Caco-2 (cell line): ENCODE measurements at regions not wholly inside any gene's neighbourhood (a gene's known extent, or its start where the extent isn't known, plus 50 kb on each side); places are given as distances from the start of the nearest gene placed in this dataset.

Experiments used
- BruUV-seq: library from RNA; stranded (reverse); fragments of 400-500 nt; replicated peaks from 2 replicates; lab custom pipeline; 2021; lab: Mats Ljungman, UMichigan
- CTCF ChIA-PET: fragments of 300-600 bp; sonication (Branson Sonifier 250); formaldehyde crosslinking; loops from one replicate; lab custom pipeline; 2022; ENCODE audit warnings: antibody characterized with exemption; lab: Charles Lee
- POLR2A ChIA-PET: fragments of 300-600 bp; sonication (Branson Sonifier 250); formaldehyde crosslinking; loops from one replicate; lab custom pipeline; 2022; ENCODE audit warnings: antibody characterized with exemption; lab: Charles Lee
- DNase-seq, 2 experiments: peaks; one replicate each; pipeline versions ENCODE4 v3.0.0 to v3.0.0-alpha.2; 2020 to 2022
- H3K27me3 ChIP-seq: replicated peaks from 2 replicates; pipeline ENCODE4 v1.6.0; 2011; ENCODE audit warnings: low read length; ENCODE audit not compliant: control insufficient read depth, insufficient read depth
- H3K36me3 ChIP-seq: 2 replicates; pipeline ENCODE4 v1.5.1; 2011; ENCODE audit warnings: low read length; ENCODE audit not compliant: control insufficient read depth, insufficient read depth
- H3K4me1 ChIP-seq: fragments of 250-450 bp; sonication (Bioruptor Pico); 2 replicates; pipeline ENCODE4 v1.5.1; 2020; ENCODE audit warnings: mild to moderate bottlenecking
- H3K4me3 ChIP-seq: 2 replicates; pipeline ENCODE4 v1.5.1; 2011; ENCODE audit warnings: low read depth, mild to moderate bottlenecking, control low read depth, low read length
- H3K9me3 ChIP-seq: fragments of 250-450 bp; sonication (Bioruptor Pico); 2 replicates; pipeline ENCODE4 v1.5.1; 2020; ENCODE audit warnings: mild to moderate bottlenecking, moderate library complexity
- H3K27ac Mint-ChIP-seq: one replicate; pipeline ENCODE4 v1.8.0; 2022; ENCODE audit warnings: mixed read lengths; ENCODE audit not compliant: unreplicated experiment
- H3K27me3 Mint-ChIP-seq: one replicate; pipeline ENCODE4 v1.8.0; 2022; ENCODE audit warnings: mixed read lengths; ENCODE audit not compliant: insufficient read depth, unreplicated experiment
- H3K36me3 Mint-ChIP-seq: one replicate; pipeline ENCODE4 v1.8.0; 2022; ENCODE audit warnings: mild to moderate bottlenecking, mixed read lengths; ENCODE audit not compliant: insufficient read depth, unreplicated experiment
- H3K4me1 Mint-ChIP-seq: one replicate; pipeline ENCODE4 v1.8.0; 2022; ENCODE audit warnings: low read depth, mixed read lengths; ENCODE audit not compliant: unreplicated experiment
- H3K4me3 Mint-ChIP-seq: one replicate; pipeline ENCODE4 v1.8.0; 2022; ENCODE audit warnings: mild to moderate bottlenecking, moderate library complexity, mixed read lengths; ENCODE audit not compliant: unreplicated experiment
- H3K9me3 Mint-ChIP-seq: one replicate; pipeline ENCODE4 v1.8.0; 2022; ENCODE audit warnings: mixed read lengths; ENCODE audit not compliant: unreplicated experiment
- intact Hi-C: fragments of 100-400 bp; cut with micrococcal nuclease; formaldehyde crosslinking; loops from one replicate; pipeline ENCODE4 v1.10.0; 2022; ENCODE audit not compliant: unreplicated experiment
- TF ChIP-seq, protein P1 (sequence below), 2 experiments: fragments of 200-600 bp in 1 of 2; IDR thresholded peaks; 1 replicate in 1 of 2; 2 replicates in 1 of 2; pipeline versions ENCODE4 v1.5.1 to v1.8.0; 2011 to 2022; ENCODE audit warnings: antibody characterized with exemption in 1 of 2, control low read depth in 1 of 2, inconsistent platforms in 1 of 2, low read depth in 1 of 2, low read length in 1 of 2, mild to moderate bottlenecking in 1 of 2, moderate library complexity in 1 of 2; ENCODE audit not compliant: insufficient read depth in 1 of 2, severe bottlenecking in 1 of 2, unreplicated experiment in 1 of 2

DNA sequence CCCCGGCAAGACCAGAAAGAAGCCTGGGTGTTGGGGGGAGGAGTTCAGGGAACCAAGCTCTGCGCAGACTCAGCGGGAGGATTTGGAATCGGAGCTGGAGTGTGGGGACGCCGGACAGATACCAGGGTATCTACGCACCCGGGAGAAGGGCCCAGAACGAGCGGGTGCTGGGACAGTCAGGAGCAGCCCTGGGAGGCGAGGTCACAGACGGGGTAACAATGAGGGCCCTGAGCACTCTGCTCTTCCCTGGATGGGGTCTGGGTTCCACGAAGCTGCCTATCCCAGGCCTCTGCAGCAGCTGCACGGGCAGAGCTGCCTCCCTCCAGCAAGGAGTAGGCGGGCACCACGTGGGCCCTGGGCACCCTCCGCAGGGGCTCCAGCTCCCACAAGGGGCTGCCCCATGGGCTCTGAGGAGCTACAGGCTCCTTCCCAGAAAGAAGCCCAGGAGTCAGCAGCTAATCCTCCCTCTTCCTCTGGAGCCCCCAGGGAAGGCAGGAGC lies 197.2 kb downstream of the BRD1 start:
- ChIA-PET POLR2A (no interaction called here), CTCF (interaction anchor here (0.6 kb wide), 1 partner anchor 194 kb away, joined by 4 read pairs; no protein-coding TSS in a partner anchor)
- Mint-ChIP-seq H3K27me3 (peaks cover 11% of the 10 kb centered on the region), H3K9me3 (no peaks in the 10 kb centered on the region), H3K36me3 (no peaks in the 10 kb centered on the region), H3K4me3 (no peak overlapping the region), H3K27ac (no peak overlapping the region), H3K4me1 (no peaks in the 10 kb centered on the region)
- Histone ChIP-seq H3K36me3 (no peaks in the 10 kb centered on the region), H3K4me3 (no peak overlapping the region), H3K27me3 (no peaks in the 10 kb centered on the region), H3K4me1 (no peaks in the 10 kb centered on the region), H3K9me3 (no peaks in the 10 kb centered on the region)
- BruUV-seq: no TSS peak
- intact Hi-C loops: no loop called here
- no peak for DNase-seq
- TF ChIP-seq, protein P1, sequence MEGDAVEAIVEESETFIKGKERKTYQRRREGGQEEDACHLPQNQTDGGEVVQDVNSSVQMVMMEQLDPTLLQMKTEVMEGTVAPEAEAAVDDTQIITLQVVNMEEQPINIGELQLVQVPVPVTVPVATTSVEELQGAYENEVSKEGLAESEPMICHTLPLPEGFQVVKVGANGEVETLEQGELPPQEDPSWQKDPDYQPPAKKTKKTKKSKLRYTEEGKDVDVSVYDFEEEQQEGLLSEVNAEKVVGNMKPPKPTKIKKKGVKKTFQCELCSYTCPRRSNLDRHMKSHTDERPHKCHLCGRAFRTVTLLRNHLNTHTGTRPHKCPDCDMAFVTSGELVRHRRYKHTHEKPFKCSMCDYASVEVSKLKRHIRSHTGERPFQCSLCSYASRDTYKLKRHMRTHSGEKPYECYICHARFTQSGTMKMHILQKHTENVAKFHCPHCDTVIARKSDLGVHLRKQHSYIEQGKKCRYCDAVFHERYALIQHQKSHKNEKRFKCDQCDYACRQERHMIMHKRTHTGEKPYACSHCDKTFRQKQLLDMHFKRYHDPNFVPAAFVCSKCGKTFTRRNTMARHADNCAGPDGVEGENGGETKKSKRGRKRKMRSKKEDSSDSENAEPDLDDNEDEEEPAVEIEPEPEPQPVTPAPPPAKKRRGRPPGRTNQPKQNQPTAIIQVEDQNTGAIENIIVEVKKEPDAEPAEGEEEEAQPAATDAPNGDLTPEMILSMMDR (IDR thresholded peaks at IDR 0.05; ENCODE audit: insufficient read depth in 1 of 2, low read depth in 1 of 2, low read length in 1 of 2, severe bottlenecking in 1 of 2, unreplicated experiment in 1 of 2): no peak

- POLR2A ChIA-PET: no interaction called here
- H3K4me1 ChIP-seq: no peaks in the 10 kb centered on the region
- Mint-ChIP-seq H3K9me3 (no peaks in the 10 kb centered on the region), H3K27me3 (peaks cover 18% of the 10 kb centered on the region), H3K27ac (no peak overlapping the region), H3K36me3 (no peaks in the 10 kb centered on the region), H3K4me3 (no peak overlapping the region), H3K4me1 (no peaks in the 10 kb centered on the region)
- CTCF ChIA-PET: interaction anchor here (0.6 kb wide), 1 partner anchor 194 kb away, joined by 4 read pairs; no protein-coding TSS in a partner anchor
- H3K4me3 ChIP-seq: no peak overlapping the region
- TF ChIP-seq, protein P1 (IDR thresholded peaks at IDR 0.05; ENCODE audit: insufficient read depth in 1 of 2, low read depth in 1 of 2, low read length in 1 of 2, severe bottlenecking in 1 of 2, unreplicated experiment in 1 of 2): no peak
- H3K27me3 ChIP-seq: no peaks in the 10 kb centered on the region
- no peak for DNase-seq
- H3K9me3 ChIP-seq: no peaks in the 10 kb centered on the region
- intact Hi-C loops: no loop called here
- BruUV-seq: no TSS peak
- no peaks in the 10 kb centered on the region for H3K36me3 ChIP-seq
Observed at GRCh38 chr22:49629586-49630447, 197.9 kb downstream of the BRD1 start.

- Mint-ChIP-seq H3K9me3 (no peaks in the 10 kb centered on the region), H3K36me3 (no peaks in the 10 kb centered on the region), H3K27me3 (peaks cover 18% of the 10 kb centered on the region), H3K4me3 (no peak overlapping the region), H3K4me1 (no peaks in the 10 kb centered on the region), H3K27ac (no peak overlapping the region)
- no peak for DNase-seq
- Histone ChIP-seq H3K27me3 (no peaks in the 10 kb centered on the region), H3K9me3 (no peaks in the 10 kb centered on the region), H3K4me1 (no peaks in the 10 kb centered on the region), H3K4me3 (no peak overlapping the region), H3K36me3 (no peaks in the 10 kb centered on the region)
- ChIA-PET CTCF (no interaction called here), POLR2A (no interaction called here)
- intact Hi-C loops: no loop called here
- BruUV-seq: no TSS peak
- TF ChIP-seq, protein P1 (IDR thresholded peaks at IDR 0.05; ENCODE audit: insufficient read depth in 1 of 2, low read depth in 1 of 2, low read length in 1 of 2, severe bottlenecking in 1 of 2, unreplicated experiment in 1 of 2): no peak
Observed at GRCh38 chr22:49629261-49629570, 198.5 kb downstream of the BRD1 start.
